Lower leg skin (tissue), 3 donors: ENCODE measurements at regions not wholly inside any gene's neighbourhood (a gene's known extent, or its start where the extent isn't known, plus 50 kb on each side); places are given as distances from the start of the nearest gene placed in this dataset.

Source experiments
- POLR2A ChIP-seq, 2 donors: fragments of 450-650 bp; IDR thresholded peaks; one replicate each; pipeline ENCODE4 v1.6.1; 2016 to 2017; ENCODE audit warnings: antibody characterized with exemption in 2 of 2, mild to moderate bottlenecking in 1 of 2, moderate library complexity in 1 of 2
- TF ChIP-seq, protein P1 (sequence below), 3 donors: fragments of 450-650 bp; IDR thresholded peaks; one replicate each; pipeline ENCODE4 v1.5.1; 2016; ENCODE audit warnings: antibody characterized with exemption in 3 of 3, mild to moderate bottlenecking in 3 of 3, moderate library complexity in 2 of 3

GRCh38 chrX:125101971-125102755 is 217.5 kb upstream of the TEX13C start:
- TF ChIP-seq POLR2A (IDR thresholded peaks at IDR 0.05): no peak
- TF ChIP-seq, protein P1, sequence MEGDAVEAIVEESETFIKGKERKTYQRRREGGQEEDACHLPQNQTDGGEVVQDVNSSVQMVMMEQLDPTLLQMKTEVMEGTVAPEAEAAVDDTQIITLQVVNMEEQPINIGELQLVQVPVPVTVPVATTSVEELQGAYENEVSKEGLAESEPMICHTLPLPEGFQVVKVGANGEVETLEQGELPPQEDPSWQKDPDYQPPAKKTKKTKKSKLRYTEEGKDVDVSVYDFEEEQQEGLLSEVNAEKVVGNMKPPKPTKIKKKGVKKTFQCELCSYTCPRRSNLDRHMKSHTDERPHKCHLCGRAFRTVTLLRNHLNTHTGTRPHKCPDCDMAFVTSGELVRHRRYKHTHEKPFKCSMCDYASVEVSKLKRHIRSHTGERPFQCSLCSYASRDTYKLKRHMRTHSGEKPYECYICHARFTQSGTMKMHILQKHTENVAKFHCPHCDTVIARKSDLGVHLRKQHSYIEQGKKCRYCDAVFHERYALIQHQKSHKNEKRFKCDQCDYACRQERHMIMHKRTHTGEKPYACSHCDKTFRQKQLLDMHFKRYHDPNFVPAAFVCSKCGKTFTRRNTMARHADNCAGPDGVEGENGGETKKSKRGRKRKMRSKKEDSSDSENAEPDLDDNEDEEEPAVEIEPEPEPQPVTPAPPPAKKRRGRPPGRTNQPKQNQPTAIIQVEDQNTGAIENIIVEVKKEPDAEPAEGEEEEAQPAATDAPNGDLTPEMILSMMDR (IDR thresholded peaks at IDR 0.05): no peak
